ENCODE measurements at regions not wholly inside any gene's neighbourhood (a gene's known extent, or its start where the extent isn't known, plus 50 kb on each side); places are given as distances from the start of the nearest gene placed in this dataset.
"Not testable (repeated sequence)": the region's sequence is repeated elsewhere in the genome, so short reads cannot be mapped to it uniquely, and the experiment has no call there.

GRCh38 chr14:105624749-105625434, 98.5 kb downstream of the TMEM121 start:
- H3K4me2 ChIP-seq (ENCODE audit: low read length); H3K79me1 ChIP-seq (ENCODE audit: low read length); H3K9ac ChIP-seq (ENCODE audit: low read length); H3K27ac ChIP-seq (ENCODE audit: low read depth, low read length); H2BK120ac ChIP-seq (ENCODE audit: insufficient read depth, low read length, poor library complexity); H3K4me1 ChIP-seq (ENCODE audit: control insufficient read depth in 1 of 2, insufficient read depth in 2 of 2, low read length in 2 of 2); H3K4ac ChIP-seq (ENCODE audit: low read depth, low read length); H4K91ac ChIP-seq (ENCODE audit: low read depth, low read length); H3K27me3 ChIP-seq (ENCODE audit: insufficient read depth, low read length); H2AFZ ChIP-seq (ENCODE audit: insufficient read depth, low read length, poor library complexity); DNase-seq; H3K18ac ChIP-seq (ENCODE audit: low read length); H3K14ac ChIP-seq (ENCODE audit: low read length); H2BK5ac ChIP-seq (ENCODE audit: low read depth, low read length, poor library complexity); H2AK5ac ChIP-seq (ENCODE audit: low read length); H3K4me3 ChIP-seq (ENCODE audit: low read depth, low read length); H4K8ac ChIP-seq (ENCODE audit: low read depth, low read length); H4K12ac ChIP-seq (ENCODE audit: low read depth, low read length); H2BK12ac ChIP-seq (ENCODE audit: low read length); H3K79me2 ChIP-seq (ENCODE audit: control insufficient read depth, insufficient read depth, low read length, poor library complexity); H3K23ac ChIP-seq (ENCODE audit: low read length); H3K36me3 ChIP-seq (ENCODE audit: control insufficient read depth in 1 of 2, insufficient read depth in 2 of 2, low read length in 2 of 2): not testable (repeated sequence)
- WGBS (ENCODE audit: extremely low coverage, insufficient coverage, insufficient read length) = no CpG with 5 or more reads among the region's 25 CpGs
- H3K9me3 ChIP-seq (ENCODE audit: insufficient read depth, low read depth, low read length) = peaks cover 62% of the 10 kb centered on the region

- not testable (repeated sequence) for DNase-seq; H2BK5ac ChIP-seq (ENCODE audit: low read depth, low read length, poor library complexity); H2BK12ac ChIP-seq (ENCODE audit: low read length); H2AK5ac ChIP-seq (ENCODE audit: low read length); H4K12ac ChIP-seq (ENCODE audit: low read depth, low read length); H3K9ac ChIP-seq (ENCODE audit: low read length); H3K4me2 ChIP-seq (ENCODE audit: low read length); H2BK120ac ChIP-seq (ENCODE audit: insufficient read depth, low read length, poor library complexity); H4K8ac ChIP-seq (ENCODE audit: low read depth, low read length); H2AFZ ChIP-seq (ENCODE audit: insufficient read depth, low read length, poor library complexity); H3K4me3 ChIP-seq (ENCODE audit: low read depth, low read length); H3K27me3 ChIP-seq (ENCODE audit: insufficient read depth, low read length); H3K14ac ChIP-seq (ENCODE audit: low read length); H3K36me3 ChIP-seq (ENCODE audit: control insufficient read depth in 1 of 2, insufficient read depth in 2 of 2, low read length in 2 of 2); H3K4me1 ChIP-seq (ENCODE audit: control insufficient read depth in 1 of 2, insufficient read depth in 2 of 2, low read length in 2 of 2); H3K4ac ChIP-seq (ENCODE audit: low read depth, low read length); H4K91ac ChIP-seq (ENCODE audit: low read depth, low read length); H3K23ac ChIP-seq (ENCODE audit: low read length); H3K79me1 ChIP-seq (ENCODE audit: low read length); H3K79me2 ChIP-seq (ENCODE audit: control insufficient read depth, insufficient read depth, low read length, poor library complexity); H3K18ac ChIP-seq (ENCODE audit: low read length); H3K27ac ChIP-seq (ENCODE audit: low read depth, low read length)
- WGBS (ENCODE audit: extremely low coverage, insufficient coverage, insufficient read length) = no CpG with 5 or more reads among the region's 9 CpGs
- H3K9me3 ChIP-seq (ENCODE audit: insufficient read depth, low read depth, low read length) = peaks cover 64% of the 10 kb centered on the region
Observed at GRCh38 chr14:105625448-105625847, 99.1 kb downstream of the TMEM121 start.

GRCh38 chr14:105626111-105626510, 99.7 kb downstream of the TMEM121 start:
- WGBS (ENCODE audit: extremely low coverage, insufficient coverage, insufficient read length) = no CpG with 5 or more reads among the region's 15 CpGs
- not testable (repeated sequence) for H3K4me1 ChIP-seq (ENCODE audit: control insufficient read depth in 1 of 2, insufficient read depth in 2 of 2, low read length in 2 of 2); H3K79me1 ChIP-seq (ENCODE audit: low read length); H3K27ac ChIP-seq (ENCODE audit: low read depth, low read length); H3K27me3 ChIP-seq (ENCODE audit: insufficient read depth, low read length); H2BK120ac ChIP-seq (ENCODE audit: insufficient read depth, low read length, poor library complexity); H2AFZ ChIP-seq (ENCODE audit: insufficient read depth, low read length, poor library complexity); H2BK5ac ChIP-seq (ENCODE audit: low read depth, low read length, poor library complexity); H3K14ac ChIP-seq (ENCODE audit: low read length); H4K12ac ChIP-seq (ENCODE audit: low read depth, low read length); H3K36me3 ChIP-seq (ENCODE audit: control insufficient read depth in 1 of 2, insufficient read depth in 2 of 2, low read length in 2 of 2); H3K18ac ChIP-seq (ENCODE audit: low read length); H2AK5ac ChIP-seq (ENCODE audit: low read length); H3K4me3 ChIP-seq (ENCODE audit: low read depth, low read length); H3K4me2 ChIP-seq (ENCODE audit: low read length); H4K8ac ChIP-seq (ENCODE audit: low read depth, low read length); DNase-seq; H4K91ac ChIP-seq (ENCODE audit: low read depth, low read length); H3K4ac ChIP-seq (ENCODE audit: low read depth, low read length); H3K23ac ChIP-seq (ENCODE audit: low read length); H3K9ac ChIP-seq (ENCODE audit: low read length); H3K79me2 ChIP-seq (ENCODE audit: control insufficient read depth, insufficient read depth, low read length, poor library complexity); H2BK12ac ChIP-seq (ENCODE audit: low read length)
- H3K9me3 ChIP-seq (ENCODE audit: insufficient read depth, low read depth, low read length) = peaks cover 69% of the 10 kb centered on the region

- not testable (repeated sequence) for H2AFZ ChIP-seq (ENCODE audit: insufficient read depth, low read length, poor library complexity); H2BK120ac ChIP-seq (ENCODE audit: insufficient read depth, low read length, poor library complexity); H4K8ac ChIP-seq (ENCODE audit: low read depth, low read length); H3K14ac ChIP-seq (ENCODE audit: low read length); H3K4me2 ChIP-seq (ENCODE audit: low read length); H2BK5ac ChIP-seq (ENCODE audit: low read depth, low read length, poor library complexity); H3K18ac ChIP-seq (ENCODE audit: low read length); H3K9ac ChIP-seq (ENCODE audit: low read length); H4K12ac ChIP-seq (ENCODE audit: low read depth, low read length); H3K79me2 ChIP-seq (ENCODE audit: control insufficient read depth, insufficient read depth, low read length, poor library complexity); H3K27me3 ChIP-seq (ENCODE audit: insufficient read depth, low read length); H2AK5ac ChIP-seq (ENCODE audit: low read length); H2BK12ac ChIP-seq (ENCODE audit: low read length); H3K36me3 ChIP-seq (ENCODE audit: control insufficient read depth in 1 of 2, insufficient read depth in 2 of 2, low read length in 2 of 2); H3K27ac ChIP-seq (ENCODE audit: low read depth, low read length); DNase-seq; H3K4ac ChIP-seq (ENCODE audit: low read depth, low read length); H3K23ac ChIP-seq (ENCODE audit: low read length); H3K4me3 ChIP-seq (ENCODE audit: low read depth, low read length); H3K79me1 ChIP-seq (ENCODE audit: low read length); H4K91ac ChIP-seq (ENCODE audit: low read depth, low read length); H3K4me1 ChIP-seq (ENCODE audit: control insufficient read depth in 1 of 2, insufficient read depth in 2 of 2, low read length in 2 of 2)
- no CpG with 5 or more reads among the region's 5 CpGs for WGBS (ENCODE audit: extremely low coverage, insufficient coverage, insufficient read length)
- peaks cover 69% of the 10 kb centered on the region for H3K9me3 ChIP-seq (ENCODE audit: insufficient read depth, low read depth, low read length)
Observed at GRCh38 chr14:105626651-105627050, 100.3 kb downstream of the TMEM121 start.
